AG20443 (cell line): ENCODE measurements at regions not wholly inside any gene's neighbourhood (a gene's known extent, or its start where the extent isn't known, plus 50 kb on each side); places are given as distances from the start of the nearest gene placed in this dataset.

ENCODE experiments used
- DNase-seq: peaks from one replicate; pipeline ENCODE4 v3.0.0; 2012; ENCODE audit warnings: low spot score, mixed read lengths

DNA sequence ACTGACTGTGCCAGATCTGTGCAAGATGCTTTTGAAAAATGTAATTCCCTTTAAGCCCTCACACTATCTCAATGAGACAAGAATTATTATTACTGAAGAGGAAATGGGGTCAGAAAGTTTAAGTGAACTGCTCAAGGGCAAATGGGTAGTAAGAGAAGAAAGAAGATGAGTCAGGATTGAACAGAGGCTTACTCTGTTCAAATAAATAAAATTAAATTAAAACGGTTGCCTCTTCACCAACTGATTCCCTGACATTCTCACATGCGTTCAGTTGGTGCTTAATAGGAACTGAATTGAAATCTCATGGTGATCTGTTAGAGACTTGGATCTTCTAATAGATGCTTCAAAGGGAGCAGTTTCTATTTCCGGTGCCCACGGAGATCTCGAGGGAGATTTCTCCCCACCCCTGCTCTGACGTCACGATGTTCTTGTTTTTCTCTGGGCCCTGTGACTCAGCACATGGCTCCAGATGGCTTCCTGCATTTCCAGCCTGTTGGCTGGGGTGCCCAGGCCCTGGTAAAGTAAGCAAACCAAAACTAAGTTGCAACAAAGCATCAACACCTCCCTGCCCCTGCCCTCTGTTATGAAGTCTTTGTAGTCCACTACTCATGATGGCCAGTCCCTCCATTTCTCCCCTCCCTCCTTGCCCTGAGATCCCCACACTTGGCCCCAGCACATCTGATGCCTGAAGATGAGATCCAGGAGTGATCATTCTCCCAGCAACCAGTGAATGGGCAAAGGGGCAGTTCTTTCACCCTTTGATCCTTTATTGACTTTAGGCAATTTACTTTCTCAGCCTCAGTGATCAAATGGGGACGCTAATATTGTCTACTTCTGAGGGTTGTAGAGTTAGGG, 106.1 kb upstream of the CPEB4 start:
- peak; percentile 88 for DNase-seq

GRCh38 chr5:173782671-173783101, 105.5 kb upstream of the CPEB4 start:
- DNase-seq = no peak

- no peak for DNase-seq
These were observed 104.8 kb upstream of the CPEB4 start for GRCh38 chr5:173783371-173783770.

- DNase-seq = no peak
These were observed 102.7 kb upstream of the CPEB4 start for GRCh38 chr5:173785400-173785799.

- DNase-seq = no peak
These were observed 102.3 kb upstream of the CPEB4 start for GRCh38 chr5:173785866-173786265.

GRCh38 chr5:173786286-173787187, 101.6 kb upstream of the CPEB4 start:
- DNase-seq = no peak

DNA sequence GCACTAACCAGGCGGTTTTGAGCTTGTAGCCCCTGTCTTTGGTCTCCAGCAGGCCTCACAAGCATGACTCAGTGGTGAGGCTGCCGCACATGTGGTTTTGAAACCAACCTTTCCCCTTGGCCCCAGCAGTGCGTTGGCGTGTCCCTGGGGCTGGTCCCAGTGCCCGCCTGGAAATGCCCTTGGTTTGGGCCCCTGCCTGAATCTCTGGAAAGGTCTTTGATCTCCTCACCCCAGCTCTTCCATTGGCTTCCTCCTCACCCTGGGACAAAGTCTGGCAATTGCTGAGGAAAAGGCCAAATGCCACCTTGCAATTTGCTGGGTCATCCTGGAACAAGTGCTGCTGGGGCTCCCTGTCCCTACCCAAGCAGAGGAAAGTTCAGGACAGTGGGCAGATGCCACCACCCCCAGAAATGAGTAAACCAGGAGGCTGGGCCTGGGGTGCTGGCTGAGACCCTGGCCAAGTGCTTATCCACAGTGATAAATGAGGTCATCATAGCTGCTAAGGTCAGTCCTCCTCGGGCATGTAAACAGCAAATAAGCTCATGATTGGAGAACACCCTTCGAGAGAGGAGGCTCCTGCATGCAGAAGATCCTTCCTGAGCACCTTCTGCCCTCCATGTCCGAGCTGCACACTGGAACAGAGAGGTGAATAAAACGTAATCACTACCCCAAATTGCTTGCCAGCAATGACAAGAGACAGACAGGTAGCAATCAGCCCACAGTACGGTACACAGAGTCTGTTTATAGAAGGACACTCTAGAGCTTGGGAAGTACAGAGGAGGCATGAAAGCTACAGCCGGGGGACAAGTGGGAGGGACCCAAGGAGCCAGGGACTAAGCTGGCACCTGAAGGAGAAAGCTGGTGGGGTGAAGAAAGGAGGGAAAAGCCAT, 98.9 kb upstream of the CPEB4 start:
- peak; percentile 82 for DNase-seq

GRCh38 chr5:173790177-173790719, 97.9 kb upstream of the CPEB4 start:
- DNase-seq = no peak

DNA sequence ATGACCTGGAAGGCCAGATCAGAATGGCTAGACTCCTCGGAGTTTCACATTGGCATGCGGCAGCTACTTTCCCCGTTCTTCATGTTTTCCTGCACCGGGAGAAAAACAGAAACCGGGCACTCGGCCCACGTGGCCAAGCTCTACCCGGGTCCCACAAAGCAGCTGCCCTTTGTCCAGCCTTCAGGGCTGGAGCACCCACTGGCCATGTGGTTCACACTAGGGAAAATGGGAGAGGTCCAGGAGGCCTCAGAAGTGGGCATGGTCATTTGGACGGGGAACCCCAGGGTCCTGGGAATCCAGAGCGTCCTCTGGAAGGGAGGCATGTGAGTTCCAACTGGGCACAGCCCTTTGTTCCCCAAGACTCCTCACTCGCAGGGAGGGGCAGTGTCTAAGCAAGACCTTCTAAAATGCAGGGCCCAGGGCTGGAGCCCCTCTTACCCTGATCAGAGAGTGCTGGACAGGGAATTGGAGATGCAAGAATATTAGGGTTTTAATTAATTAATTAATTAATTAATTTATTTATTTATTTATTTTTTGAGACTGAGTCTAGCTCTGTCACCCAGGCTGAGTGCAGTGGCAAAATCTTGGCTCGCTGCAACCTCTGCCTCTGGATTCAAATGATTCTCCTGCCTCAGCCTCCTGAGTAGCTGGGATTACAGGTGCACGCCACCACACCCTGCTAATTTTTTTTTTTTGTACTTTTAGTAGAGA, 97.2 kb upstream of the CPEB4 start:
- no peak for DNase-seq

GRCh38 chr5:173791878-173792277, 96.3 kb upstream of the CPEB4 start:
- DNase-seq = no peak

GRCh38 chr5:173792781-173793547, 95.2 kb upstream of the CPEB4 start:
- no peak for DNase-seq

DNA sequence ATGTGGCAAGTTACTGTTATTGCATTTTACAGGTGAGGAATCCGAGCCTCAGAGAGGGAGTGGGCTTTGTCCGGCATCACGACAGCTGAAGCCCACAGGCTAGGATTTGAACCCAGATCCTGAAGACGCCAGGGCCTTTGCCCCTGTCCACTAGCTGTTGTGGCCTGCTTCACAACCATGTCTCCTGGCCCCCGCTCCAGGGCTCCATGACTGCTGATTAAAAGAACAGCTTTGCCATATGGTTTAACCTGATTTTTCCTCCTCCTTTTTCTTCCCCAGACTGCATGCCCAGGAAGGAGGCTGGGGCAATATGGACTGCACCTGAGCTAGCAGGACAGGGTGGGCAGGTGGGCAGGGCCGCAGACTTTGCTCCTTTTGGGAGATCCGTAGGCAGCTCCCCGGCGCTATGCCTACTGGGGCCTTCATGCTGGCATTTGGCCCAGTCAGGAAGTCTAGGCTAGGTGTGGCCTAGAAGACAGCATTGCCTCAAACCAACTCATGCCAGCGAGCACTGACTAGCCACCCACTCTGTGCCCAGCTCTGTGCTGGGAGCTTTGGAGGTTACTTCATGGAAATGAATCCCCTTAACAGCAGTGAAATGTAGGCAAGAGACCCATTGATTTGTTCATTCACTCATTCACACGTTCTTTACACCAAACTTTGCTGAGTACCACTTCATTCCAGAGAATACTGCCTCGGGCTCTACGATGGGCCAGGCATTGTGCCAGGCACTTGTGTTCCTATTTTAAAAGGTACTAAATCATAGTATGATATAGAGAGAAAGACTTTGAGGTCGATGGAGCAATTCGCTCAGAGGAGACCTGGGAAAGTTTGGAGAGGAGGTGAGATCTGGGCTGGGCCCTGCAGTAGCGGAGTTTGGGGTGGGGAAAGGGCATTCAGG, 94.3 kb upstream of the CPEB4 start:
- DNase-seq = no peak

DNA sequence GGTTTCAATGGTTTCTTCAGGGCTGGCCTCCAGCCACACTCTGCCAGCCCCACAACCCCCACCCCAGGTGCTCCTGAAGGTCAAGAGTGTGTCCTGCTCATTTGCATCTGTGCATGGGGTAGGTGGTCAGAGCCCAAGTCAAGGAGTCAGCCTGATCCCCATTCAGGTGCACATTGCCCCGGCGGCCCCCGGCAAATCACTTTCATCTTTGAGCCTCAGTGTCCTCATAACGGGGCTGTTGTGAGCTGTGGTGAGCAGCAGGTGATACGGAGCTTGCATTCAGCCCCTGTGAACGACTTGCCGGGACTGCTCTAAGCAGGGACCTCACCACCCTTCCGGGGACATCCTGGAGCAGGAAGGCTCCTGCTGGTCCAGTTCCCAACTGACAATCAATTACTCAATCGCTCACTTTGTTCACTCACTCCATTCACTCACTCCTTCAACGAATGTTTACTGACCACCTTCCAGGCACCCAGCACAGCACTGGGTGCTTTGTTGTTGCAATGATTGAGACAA, 93.2 kb upstream of the CPEB4 start:
- DNase-seq = no peak

- no peak for DNase-seq
These were observed 92.5 kb upstream of the CPEB4 start for GRCh38 chr5:173795601-173796000.

- no peak for DNase-seq
These were observed 91.2 kb upstream of the CPEB4 start for GRCh38 chr5:173796721-173797495.

DNA sequence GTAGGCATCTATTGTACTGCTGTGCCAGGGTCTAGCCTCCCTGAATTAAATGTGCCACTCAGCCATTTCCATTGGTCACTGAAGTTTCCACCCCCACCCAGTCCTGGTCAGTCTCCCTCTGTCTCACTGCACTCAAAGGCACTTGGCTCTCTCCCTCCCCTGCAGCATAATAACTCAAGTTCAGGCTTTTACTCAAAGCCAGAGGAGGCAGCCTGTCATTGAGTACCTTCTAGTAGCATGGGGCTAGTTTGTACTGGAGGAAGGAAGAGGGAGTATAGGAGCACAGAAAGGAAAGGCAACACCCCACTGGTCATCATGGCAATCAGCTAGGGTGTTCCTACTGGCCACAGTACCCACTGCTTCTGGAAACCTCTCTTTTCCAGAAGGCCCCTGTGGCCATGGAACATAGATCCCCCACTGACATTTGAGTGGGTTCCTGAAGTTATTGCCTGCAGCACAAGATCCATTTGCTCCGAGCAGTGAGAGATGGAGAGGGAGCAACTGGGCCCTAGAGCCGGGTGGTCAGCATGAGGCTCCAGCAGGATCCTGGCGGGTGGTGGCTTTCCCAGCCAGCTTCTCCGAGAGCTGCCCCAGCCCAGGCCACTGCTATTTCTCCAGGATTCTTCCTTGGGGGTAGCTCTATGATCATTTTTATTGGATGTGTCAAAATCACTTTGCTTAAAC, 89.9 kb upstream of the CPEB4 start:
- no peak for DNase-seq

GRCh38 chr5:173800340-173800739, 87.8 kb upstream of the CPEB4 start:
- no peak for DNase-seq

GRCh38 chr5:173801006-173801405, 87.1 kb upstream of the CPEB4 start:
- no peak for DNase-seq
